ENCODE measurements at regions not wholly inside any gene's neighbourhood (a gene's known extent, or its start where the extent isn't known, plus 50 kb on each side); places are given as distances from the start of the nearest gene placed in this dataset.

- H3K27me3 Mint-ChIP-seq (ENCODE audit: low read depth) = peaks cover 4% of the 10 kb centered on the region; the same call in 1 of the 2 replicates
- H3K27ac Mint-ChIP-seq = no peak overlapping the region
- peaks cover 15% of the 10 kb centered on the region for H3K4me1 Mint-ChIP-seq
- DNase-seq (ENCODE audit: low spot score) (no peak), ATAC-seq (peak; percentile 88)
- TF ChIP-seq IRF2 (CRISPR knock-in tag; IDR thresholded peaks at IDR 0.05; ENCODE audit: borderline replicate concordance, low read depth) (no peak), GRHL2 (CRISPR knock-in tag; IDR thresholded peaks at IDR 0.05; ENCODE audit: insufficient replicate concordance, severe bottlenecking) (no peak), JUN (CRISPR knock-in tag; IDR thresholded peaks at IDR 0.05) (no peak), FOXJ3 (CRISPR knock-in tag; IDR thresholded peaks at IDR 0.05; ENCODE audit: borderline replicate concordance) (no peak), ZNF263 (CRISPR knock-in tag; IDR thresholded peaks at IDR 0.05; ENCODE audit: low read depth) (no peak), ZNF317 (CRISPR knock-in tag; IDR thresholded peaks at IDR 0.05; ENCODE audit: borderline replicate concordance, low read depth) (no peak), ZNF232 (CRISPR knock-in tag; IDR thresholded peaks at IDR 0.05) (no peak), NR3C1 (CRISPR knock-in tag; conservative IDR thresholded peaks at IDR 0.05; ENCODE audit: low read depth) (no peak), EMX1 (CRISPR knock-in tag; IDR thresholded peaks at IDR 0.05) (no peak), ZNF425 (CRISPR knock-in tag; conservative IDR thresholded peaks at IDR 0.05) (no peak), PRRX2 (CRISPR knock-in tag; IDR thresholded peaks at IDR 0.05) (no peak), MXD4 (CRISPR knock-in tag; IDR thresholded peaks at IDR 0.05; ENCODE audit: borderline replicate concordance) (no peak), SP1 (CRISPR knock-in tag; conservative IDR thresholded peaks at IDR 0.05) (no peak), ATF1 (CRISPR knock-in tag; IDR thresholded peaks at IDR 0.05) (no peak), CDX4 (CRISPR knock-in tag; IDR thresholded peaks at IDR 0.05; ENCODE audit: borderline replicate concordance) (no peak), ARID4B (CRISPR knock-in tag; IDR thresholded peaks at IDR 0.05; ENCODE audit: borderline replicate concordance) (no peak), USF1 (CRISPR knock-in tag; IDR thresholded peaks at IDR 0.05) (no peak), USF2 (CRISPR knock-in tag; IDR thresholded peaks at IDR 0.05) (no peak), ESRRA (CRISPR knock-in tag; IDR thresholded peaks at IDR 0.05; ENCODE audit: borderline replicate concordance) (no peak)
- TF ChIP-seq, protein P1, sequence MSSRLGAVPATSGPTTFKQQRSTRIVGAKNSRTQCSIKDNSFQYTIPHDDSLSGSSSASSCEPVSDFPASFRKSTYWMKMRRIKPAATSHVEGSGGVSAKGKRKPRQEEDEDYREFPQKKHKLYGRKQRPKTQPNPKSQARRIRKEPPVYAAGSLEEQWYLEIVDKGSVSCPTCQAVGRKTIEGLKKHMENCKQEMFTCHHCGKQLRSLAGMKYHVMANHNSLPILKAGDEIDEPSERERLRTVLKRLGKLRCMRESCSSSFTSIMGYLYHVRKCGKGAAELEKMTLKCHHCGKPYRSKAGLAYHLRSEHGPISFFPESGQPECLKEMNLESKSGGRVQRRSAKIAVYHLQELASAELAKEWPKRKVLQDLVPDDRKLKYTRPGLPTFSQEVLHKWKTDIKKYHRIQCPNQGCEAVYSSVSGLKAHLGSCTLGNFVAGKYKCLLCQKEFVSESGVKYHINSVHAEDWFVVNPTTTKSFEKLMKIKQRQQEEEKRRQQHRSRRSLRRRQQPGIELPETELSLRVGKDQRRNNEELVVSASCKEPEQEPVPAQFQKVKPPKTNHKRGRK (CRISPR knock-in tag; IDR thresholded peaks at IDR 0.05; ENCODE audit: borderline replicate concordance) = no peak
- ChIA-PET CTCF (no interaction called here), POLR2A (no interaction called here)
- H3K36me3 Mint-ChIP-seq = peaks cover 20% of the 10 kb centered on the region
- peaks cover 44% of the 10 kb centered on the region for H3K9me3 Mint-ChIP-seq
- no peak overlapping the region for H3K4me3 Mint-ChIP-seq
Measured at GRCh38 chr14:80445605-80446004, 234.3 kb upstream of the DIO2 start.
